ENCODE measurements at regions not wholly inside any gene's neighbourhood (a gene's known extent, or its start where the extent isn't known, plus 50 kb on each side); places are given as distances from the start of the nearest gene placed in this dataset.
"Not testable (repeated sequence)": the region's sequence is repeated elsewhere in the genome, so short reads cannot be mapped to it uniquely, and the experiment has no call there.

DNA sequence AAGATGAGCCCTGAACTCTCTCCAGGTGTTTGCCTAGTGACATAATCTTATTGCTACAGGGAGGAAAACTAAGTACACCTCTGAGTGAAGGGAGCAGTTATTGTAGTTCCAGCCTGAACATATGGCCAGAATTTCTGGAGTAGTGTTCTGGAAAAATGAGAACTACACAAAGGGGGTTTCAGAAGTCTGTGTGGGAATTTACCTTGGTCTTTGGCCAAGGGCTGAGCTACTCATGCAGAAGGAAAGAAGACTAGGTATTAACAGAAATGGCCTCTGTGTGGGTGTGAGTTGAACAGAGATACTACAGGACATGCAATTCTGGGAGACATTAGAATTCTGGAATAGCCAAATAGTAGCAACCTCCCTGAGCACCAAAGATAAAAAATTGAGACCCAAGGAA is 1009.7 kb upstream of the GJE1 start:
- DNase-seq = no peak

DNA sequence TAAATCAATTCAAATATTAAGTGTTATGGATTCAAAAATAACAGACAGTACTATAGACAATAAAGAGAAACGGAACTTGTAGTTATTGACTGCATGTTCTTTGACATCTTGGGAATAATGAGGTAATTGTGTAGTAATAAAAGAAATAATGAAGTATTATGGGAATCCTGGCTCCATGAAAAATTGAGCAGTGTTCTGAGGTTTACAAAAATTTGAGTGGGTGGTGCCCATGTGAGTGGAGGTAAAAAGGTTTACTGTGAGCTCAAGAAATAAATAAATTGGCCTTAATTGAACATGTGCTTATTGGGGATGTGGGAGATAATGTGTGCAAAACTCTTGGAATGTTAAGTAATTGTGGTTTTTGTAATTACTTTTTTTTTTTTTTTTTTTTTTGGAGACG is 1013.7 kb upstream of the GJE1 start:
- DNase-seq = no peak

DNA sequence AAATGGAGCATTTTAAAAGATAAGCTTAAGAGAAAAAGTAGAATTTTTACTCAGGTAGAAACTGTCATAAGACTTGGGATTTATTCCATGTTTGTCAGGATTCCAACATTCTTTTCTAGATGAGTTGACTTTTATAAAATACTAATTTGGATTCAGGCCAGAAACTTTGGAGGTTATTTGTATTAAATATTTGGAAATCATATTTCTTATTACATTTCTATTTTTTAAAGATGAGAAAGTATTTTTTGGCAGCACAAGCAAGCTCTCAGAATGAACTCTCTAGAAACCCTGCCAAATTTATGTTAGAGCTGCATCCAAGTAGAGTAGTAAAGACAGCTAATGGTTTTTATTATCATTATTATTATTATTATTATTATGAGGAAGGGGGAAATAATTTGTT is 1014.9 kb upstream of the GJE1 start:
- DNase-seq = no peak

DNA sequence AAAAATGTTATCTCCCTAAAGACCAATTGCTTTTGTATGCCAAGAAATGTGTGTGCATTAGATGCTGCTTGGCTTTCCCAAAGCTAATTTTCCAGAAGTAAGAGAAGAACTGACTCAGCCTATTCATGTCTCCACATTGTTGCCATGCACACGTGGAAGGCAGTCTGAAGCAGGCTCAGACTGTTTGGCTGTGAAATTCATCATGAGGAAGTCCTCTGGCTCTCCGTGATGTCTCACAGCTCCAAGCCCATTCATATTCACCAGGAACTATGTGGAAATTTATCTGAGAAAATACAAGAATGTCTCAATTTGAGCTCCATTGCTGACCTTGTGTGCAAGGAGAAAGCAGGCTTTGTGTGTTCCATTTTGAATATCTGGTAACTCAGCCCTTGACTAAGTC is 1022.2 kb upstream of the GJE1 start:
- no peak for DNase-seq

DNA sequence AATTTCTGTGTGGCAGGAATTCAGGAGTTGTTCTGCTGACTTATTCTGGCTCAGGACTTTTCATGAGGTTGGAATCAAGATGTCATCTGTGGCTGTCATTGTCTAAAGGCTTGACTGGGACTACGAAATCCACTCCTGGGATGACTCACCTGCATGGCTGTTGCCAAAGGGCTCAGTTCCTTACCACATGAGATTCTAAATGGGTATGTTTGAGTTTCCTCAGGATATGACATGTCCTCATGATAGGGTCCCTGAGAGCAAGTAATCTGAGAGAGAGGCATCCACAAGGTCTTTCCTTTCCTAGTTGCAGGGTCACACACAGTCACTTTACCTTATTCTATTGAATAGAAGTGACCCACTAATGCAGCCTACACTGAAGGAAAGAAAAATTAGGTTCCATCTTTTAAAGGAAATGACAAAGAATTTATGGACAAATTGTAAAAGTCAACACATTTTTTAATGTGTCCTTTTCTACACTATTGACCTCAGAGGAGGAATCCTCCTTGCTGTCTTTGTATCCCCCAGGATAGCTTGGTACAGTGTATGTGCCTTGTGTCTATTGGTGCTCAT is 1025.0 kb upstream of the GJE1 start:
- no peak for DNase-seq

DNA sequence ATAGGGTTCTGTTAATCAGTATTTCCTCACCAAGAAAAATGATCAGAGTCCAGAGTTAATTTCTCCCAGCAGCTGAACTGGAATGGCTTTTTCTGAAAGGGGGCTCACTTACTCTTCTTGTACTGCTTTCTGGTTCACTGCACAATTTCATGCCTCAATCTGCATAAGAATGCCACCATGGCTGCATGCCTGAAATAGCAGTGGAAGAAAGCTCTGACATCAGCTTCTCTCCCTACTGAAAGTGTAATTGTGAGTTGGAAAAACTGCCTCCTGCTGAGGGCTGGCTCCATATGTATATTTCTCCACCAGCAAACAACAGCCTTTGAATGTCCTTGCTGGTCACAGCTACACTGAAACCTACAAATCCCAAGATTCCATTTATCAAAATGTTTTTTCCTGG is 1027.2 kb upstream of the GJE1 start:
- no peak for DNase-seq

DNA sequence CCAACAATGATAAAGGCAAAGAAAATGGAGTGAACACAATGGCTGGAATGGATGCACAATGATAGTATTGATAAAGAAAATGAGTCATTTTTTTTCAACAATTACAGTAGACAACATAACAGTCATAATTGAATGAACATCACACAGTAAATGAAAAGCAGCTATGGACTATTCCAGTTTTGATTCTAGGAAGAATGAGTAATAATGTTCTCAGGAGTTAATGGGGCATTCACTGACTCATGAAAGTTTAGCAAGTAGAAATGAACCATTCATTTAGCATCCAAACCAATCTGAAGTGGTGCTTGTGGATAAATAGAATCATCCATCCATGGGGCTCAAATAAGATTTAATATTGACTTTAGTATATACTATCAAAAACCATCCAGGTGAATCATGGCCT is 1029.5 kb upstream of the GJE1 start:
- no peak for DNase-seq

DNA sequence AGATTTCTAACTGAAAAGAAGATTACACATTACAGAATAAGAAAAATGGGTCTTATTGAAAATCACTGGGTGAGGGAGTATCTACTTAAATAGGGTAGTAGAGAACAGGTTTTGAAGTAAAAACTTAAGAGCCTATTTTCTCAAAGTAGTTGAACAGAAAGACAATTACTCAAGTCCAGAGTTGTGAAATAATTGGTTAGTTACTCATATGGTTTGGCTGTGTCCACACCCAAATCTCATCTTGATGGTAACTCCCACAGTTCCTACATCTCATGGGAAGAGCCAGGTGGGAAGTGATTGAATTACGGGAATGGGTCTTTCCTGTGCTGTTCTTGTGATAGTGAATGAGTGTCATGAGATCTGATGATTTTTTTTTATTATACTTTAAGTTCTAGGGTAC is 1035.3 kb upstream of the GJE1 start:
- DNase-seq = no peak

DNA sequence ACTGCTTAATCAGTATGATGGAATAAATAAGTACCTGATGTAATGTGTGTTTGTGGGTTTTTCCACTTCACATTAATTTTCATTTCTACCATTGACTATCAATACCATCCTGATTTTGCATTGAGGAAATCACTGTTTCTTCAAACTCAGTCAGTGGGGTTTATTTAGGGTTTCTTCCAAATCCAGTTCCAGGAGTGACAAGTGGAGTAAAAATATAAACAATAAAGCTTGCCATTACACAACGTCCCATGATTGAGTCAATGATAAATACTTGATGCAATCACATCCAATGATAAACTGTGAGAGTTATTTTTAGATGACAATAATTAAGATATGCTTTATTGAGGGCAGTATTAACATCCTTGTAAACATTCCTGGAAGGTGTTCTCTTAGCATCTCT is 1037.4 kb upstream of the GJE1 start:
- DNase-seq = no peak

DNA sequence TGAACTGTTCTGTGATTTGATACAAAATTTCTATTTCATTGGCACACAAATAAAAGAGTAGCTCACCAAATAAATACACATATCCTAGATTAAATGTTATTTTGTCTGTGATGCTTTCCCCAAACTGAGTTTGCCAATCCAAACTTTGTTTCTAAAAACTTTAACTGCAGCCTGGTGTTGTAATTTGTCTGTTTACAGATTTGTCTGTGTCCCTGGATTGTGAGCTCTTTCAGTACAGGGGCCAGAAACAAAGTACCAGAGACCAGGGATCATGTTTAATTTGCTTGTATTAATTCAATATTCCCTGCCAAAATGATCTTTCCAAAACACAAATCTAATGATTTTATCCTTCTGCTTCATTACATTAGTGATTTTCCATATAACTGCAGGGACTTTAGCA is 1044.6 kb upstream of the GJE1 start:
- DNase-seq = no peak

DNA sequence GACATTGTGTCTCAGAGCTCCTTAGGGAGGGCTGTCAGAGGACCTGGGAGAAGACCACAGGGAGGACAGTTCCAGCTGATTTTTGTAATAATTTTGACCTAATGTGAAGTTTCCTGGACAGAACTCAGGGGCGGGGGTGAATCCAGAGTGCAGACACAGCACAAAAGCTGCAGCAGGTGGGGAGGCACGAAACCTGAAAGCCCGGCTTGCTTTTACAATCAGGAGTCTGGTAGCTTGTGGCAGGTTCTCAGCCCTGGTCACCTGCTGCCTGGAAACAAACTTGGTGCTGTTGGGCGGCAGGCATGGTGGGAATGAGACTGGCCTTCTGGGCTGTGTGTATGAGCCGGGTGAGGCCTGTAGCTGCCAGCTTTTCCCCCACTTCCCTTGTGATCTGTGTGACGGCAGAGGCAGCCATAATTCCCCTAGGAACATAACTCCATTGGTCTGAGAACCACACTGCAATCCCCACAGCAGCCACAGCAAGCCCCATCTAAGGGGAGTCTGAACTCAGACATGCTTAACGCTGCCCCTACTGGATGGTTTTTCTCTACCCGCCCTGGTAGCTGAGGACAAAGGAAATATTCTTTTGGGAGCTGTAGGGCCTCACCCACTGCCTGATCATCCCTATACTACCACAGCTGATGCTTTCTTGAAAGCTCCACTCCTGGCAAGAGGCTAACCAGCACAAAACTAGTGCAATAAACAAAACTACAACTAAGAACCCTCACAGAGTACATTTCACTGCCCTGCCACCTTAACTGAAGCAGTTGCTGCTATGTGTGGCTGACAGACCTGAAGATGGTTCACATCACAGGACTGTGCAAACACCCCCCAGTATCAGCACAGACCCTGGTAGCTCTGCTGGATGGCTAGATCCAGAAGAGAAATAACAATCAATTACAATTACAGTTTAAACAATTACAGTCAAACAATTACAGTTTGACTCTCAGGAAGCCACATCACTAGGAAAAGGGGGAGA is 1055.1 kb upstream of the GJE1 start:
- peak; percentile 13 for DNase-seq

DNA sequence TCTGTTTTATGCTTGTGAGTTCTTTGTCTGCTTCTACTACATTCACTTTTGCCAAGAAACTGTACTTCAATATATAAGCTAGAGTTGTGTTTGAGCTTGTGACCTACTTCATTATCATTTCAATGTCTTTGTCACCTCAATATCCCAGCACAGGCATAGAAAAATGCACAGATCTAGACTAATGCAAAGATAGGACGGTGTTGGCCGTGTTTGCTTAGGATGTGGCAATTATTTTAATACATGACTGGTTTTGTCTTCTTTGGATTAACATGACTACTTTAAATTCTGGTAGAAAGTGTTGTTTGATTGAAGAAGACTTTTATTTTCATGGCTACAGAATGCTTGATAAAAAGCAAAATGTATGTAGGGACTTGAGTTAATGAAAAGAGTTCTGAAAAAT is 1075.0 kb upstream of the GJE1 start:
- no peak for DNase-seq

DNA sequence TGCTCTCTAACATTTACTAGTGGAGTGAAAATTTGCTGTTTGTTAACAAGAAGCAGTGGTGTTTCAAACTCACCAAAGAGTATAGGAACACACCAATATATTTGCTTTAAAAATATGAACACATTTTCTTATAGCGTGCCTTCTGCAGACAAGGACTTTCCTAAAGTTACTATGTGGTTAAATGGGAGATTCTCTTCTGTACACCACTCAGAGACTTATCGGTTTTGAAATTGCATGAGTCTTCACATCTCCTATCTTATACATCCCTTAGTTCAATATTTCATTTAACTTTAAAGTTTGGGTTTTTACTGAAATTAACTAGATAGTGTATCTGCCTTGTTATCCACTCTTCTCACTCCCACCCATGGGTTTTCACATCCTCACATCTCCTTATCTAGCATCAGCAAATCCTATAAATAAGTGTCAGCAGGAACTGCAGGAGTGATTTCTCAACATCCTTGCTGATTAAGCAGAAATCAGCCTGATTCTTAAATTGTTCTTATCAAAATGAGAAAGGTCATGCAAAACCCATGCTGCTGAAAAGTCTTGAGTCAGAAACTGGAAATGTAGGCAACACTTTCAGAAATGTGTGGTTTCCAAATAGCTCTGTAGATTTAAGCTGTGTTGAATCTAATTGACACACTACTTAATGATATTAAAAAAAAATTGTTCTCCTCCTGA is 1075.6 kb upstream of the GJE1 start:
- DNase-seq = no peak

DNA sequence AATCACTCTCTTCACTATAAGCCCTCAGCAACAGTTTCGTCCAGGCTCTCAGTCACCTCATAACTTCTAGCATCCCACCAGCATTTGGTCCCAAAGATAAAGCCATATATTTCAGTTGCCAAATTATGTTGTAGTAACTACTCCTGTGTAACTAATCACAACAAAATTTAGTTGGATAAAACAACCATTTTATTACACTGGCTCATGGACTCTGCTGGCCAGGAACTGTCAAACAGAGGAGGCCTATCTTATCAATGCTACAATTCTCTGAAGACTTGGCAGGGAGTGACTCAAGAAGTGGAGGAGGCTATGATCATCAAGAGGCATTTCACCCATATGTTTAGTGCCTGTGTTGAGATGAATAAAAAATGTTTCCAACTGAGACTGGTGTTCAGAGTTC is 1082.3 kb upstream of the GJE1 start:
- peak; percentile 23 for DNase-seq

DNA sequence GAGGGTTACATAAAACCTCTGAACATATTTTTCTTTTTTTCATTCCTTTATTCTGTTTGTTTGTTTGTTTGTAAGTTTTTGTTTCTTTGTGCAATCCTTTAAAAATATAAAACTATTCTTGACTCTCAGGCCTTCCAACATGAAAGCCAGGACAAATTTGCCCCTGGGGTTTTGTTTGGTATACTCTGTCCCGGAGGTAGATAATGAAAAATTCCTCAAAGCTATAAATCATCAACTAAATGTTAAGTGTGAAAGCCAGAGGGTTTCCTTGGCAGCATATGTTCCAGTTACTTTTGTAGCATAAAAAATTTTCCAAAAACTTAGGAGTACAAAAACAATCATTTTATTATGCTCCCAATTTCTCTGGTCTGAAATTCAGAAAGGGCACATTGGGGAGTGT is 1084.3 kb upstream of the GJE1 start:
- no peak for DNase-seq

DNA sequence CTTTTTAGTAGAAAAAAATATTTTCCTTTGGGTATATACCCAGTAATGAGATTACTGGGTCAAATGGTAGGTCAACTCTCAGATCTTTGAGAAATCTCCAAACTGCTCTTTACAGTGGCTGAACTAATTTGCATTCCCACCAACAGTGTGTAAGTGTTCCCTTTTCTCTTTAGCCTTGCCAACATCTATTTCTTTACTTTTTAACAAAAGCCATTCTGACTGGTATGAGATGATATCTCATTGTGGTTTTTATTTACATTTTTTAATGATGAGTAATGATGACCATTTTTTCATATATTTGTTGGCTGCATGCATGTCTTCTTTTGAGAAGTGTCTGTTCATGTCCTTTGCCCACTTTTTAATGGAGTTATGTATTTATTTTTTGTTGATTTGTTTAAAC is 1086.2 kb upstream of the GJE1 start:
- not testable (repeated sequence) for DNase-seq

DNA sequence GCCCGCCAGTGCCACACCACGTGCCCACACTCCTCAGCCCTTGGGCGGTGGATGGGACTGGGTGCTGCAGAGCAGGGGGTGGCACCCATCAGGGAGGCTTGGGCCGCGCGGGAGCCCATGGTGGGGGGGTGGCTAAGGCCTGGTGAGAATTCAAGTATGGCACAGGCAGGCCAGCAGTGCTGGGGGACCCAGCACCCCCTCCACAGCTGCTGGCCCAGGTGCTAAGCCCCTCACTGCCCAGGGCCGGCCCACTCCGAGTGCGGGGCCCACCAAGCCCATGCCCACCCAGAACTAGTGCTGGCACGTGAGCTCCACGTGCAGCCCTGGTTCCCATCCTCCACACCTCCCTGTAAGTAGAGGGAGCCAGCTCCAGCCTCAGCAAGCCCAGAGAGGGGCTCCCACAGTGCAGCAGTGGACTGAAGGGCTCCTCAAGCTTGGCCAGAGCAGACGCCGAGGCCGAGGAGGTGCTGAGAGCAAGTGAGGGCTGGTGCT is 1091.1 kb upstream of the GJE1 start:
- DNase-seq = no peak

DNA sequence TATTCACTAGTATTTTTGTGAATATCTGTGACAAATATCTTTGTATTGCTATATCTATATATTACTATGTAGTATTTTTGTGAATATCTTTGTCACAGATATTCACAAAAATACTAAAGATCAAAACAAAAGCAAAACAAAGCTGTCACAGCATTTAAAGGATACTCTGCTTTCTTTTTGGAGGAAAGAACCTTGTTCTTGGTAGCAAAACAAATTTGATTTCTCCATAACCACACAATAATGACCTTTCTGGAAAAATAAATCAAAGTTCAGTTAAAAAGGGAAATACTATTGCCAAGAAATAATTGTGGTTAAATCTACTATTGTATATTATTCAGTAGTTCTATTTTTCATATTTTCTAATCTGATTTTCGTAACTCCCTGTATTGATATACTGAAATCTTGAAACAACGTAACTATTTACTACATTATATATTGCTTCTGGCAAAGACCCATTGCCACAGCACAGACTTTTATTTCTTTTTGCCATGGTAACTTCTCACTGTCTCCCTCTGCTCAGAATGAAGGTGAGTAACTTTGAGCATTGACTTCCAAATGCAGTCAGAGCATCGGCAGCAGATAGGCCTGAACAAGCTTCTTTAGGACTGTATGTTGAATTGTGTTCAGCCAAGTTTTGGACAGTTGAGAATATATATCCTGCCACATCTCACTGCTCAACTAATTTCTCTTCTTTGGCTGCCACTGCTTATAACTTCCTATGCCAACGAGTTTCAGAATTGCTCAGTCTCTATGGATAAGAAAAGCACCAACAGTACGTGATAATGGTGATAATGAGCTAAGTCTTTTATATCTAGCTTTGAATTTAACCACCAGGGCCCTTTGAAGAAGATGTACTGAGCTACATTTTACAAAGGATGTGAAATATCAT is 1097.2 kb upstream of the GJE1 start:
- no peak for DNase-seq

DNA sequence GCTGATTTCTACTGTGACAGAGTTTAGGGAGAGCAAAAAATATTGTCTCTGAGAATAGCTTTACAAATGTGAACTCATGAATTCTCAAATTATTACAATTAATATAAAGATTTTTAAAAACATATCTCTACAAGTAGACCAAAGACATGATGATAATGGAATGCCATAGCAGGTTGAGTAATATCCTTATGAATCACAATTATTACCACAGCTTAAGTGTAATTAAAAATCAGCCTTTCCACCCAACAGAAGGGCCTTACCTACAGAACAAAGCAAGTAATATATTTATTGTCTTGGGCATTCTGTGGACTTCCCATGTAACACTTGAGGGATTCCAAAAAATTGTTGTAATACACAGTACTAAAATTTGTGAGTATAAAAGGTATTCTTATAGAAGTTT is 1099.6 kb upstream of the GJE1 start:
- no peak for DNase-seq

DNA sequence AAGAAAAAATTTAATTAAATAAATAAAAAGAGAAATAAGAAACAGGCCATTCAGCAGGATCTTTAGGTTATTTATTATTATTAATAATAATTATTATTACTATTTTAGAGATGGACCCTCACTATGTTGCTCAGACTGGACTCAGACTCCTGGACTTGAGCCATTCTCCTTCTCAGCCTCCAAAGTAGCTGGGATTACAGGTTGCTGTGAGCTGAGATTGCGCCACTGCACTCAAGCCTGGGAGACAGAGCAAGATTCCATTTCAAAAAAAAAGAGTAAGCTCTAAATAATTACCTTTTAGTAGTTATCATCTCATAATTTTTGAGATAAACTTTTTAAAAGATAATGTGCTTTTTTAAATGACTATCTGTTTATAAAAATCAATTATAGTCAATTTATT is 1102.8 kb upstream of the GJE1 start:
- no peak for DNase-seq

DNA sequence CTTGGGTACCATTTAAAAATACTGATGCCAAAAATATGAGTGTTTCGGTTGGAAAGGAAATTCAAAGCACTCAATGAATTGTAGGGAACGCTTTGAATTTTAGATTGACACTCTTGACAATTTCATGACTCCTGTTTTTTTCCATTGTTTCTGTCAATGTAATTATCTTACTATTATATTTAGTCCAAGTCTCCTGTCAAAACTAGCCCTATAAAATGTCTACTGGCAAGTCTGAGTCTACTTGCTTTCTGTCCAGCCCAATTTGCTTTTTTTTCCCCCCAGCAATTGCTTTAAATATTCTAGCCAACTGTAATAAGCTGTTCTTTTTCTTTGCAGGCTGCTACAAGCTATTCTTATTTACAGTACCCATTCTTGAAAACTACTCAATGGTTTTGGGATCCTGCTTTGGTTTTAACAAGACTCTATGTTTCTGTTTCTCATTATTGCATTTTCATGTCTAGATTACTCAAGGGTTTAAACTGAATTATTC is 1103.9 kb upstream of the GJE1 start:
- no peak for DNase-seq

DNA sequence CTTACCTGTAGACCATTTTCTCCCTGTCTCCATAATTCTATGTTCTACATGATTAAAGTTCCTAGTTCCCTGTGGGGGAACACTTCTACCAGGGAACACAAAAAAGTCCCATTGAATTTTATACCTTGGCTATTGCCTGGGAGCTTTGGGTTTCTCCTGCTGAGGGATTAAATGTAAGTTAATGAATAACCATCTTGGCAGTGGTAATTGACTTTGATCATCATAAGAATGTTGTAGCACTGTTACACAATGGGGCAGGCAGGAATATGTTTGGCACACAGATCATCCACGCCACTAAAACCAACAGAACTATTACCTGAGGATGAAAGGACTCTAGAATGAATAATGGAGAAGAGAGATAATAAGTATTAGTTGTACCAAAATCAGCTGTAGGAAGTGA is 1106.2 kb upstream of the GJE1 start:
- DNase-seq = no peak

DNA sequence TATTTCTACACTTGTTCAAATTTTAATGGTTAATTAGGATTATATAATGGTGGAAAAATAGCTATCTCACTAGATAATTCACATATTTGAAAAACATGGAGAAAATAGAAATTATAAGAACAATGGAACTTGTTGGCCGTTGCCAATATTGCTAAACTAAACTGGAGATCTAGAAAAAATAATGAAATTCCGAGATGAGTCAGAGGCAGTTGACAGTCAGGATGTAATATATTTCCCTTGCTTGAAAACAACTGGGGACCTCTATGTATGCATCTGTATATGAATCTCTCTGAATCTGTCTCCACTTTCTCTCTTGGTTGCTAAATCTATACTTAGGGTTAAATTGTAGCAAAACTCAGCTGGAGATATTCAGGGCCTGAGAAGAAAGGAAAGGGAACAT is 1108.2 kb upstream of the GJE1 start:
- no peak for DNase-seq

Data from hematopoietic multipotent progenitor cell treated with erythropoietin and hydrocortisone succinate and interleukin-3 and kit ligand, for 8 days (in vitro differentiated cells).